ENCODE measurements at regions not wholly inside any gene's neighbourhood (a gene's known extent, or its start where the extent isn't known, plus 50 kb on each side); places are given as distances from the start of the nearest gene placed in this dataset.
"Not testable (repeated sequence)": the region's sequence is repeated elsewhere in the genome, so short reads cannot be mapped to it uniquely, and the experiment has no call there.

DNA sequence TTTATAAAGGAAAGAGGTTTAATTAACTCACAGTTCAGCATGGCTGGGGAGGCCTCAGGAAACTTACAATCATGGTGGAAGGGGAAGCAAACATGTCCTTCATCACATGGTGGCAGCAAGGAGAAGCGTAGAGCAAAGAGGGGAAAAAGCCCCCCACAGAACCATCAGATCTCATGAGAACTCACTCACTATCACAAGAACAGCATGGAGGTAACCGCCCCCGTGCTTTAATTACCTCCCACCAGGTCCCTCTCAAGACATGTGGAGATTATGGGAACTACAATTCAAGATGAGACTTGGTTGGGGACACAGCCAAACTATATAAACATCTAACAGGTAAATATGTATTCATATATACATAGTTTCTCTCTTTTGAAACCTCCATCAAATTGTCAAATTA is 926.4 kb downstream of the NR2F1-AS1 start:
- not testable (repeated sequence) for H3K4me1 ChIP-seq (ENCODE audit: control insufficient read depth, insufficient read depth, low read length, unreplicated experiment); H2AFZ ChIP-seq (ENCODE audit: low read length, unreplicated experiment); H3K79me2 ChIP-seq (ENCODE audit: control insufficient read depth, insufficient read depth, low read length, unreplicated experiment); H3K4me3 ChIP-seq (ENCODE audit: low read depth, low read length); H3K36me3 ChIP-seq (ENCODE audit: insufficient read depth, low read length); H3K27ac ChIP-seq (ENCODE audit: low read depth, low read length); H3K27me3 ChIP-seq (ENCODE audit: insufficient read depth, low read length)

DNA sequence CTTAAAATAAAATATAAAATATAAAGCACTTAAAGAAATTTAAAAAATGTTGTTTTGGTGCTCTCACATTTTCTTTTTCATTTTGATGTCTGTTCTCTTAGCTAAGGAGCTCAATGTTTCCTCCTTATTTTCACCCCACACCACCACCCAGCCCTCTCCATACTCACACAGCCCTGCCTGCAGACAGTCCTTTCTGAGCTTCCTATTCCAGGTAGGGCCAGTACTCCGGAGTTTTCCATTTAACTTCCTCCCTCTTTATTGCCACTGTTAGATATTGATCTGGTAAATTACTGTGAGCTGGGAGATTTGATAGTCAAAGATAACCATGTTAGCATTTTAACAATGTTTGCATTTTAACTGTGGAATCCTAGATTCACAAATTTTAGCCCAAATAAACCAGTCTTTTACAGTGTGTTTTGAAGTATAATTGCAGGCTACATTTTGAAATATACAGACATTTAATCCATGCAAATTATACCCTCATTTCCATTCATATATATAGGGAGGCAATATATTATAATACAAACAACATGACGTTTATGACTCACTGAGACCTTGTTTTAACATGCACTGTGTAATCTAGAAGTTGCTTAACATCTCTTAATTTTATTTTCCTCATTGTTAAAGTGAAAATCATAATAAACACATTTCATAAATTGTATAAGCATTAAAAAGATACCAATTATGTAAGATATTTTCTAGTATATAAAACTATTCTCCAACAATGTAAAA is 927.1 kb downstream of the NR2F1-AS1 start:
- no peaks in the 10 kb centered on the region for H3K4me1 ChIP-seq (ENCODE audit: control insufficient read depth, insufficient read depth, low read length, unreplicated experiment)
- H3K4me3 ChIP-seq (ENCODE audit: low read depth, low read length): no peak overlapping the region
- H3K36me3 ChIP-seq (ENCODE audit: insufficient read depth, low read length): no peaks in the 10 kb centered on the region
- no peaks in the 10 kb centered on the region for H3K27me3 ChIP-seq (ENCODE audit: insufficient read depth, low read length)
- no peak overlapping the region for H3K27ac ChIP-seq (ENCODE audit: low read depth, low read length)
- peak overlapping the region; percentile 53 for H2AFZ ChIP-seq (ENCODE audit: low read length, unreplicated experiment)
- H3K79me2 ChIP-seq (ENCODE audit: control insufficient read depth, insufficient read depth, low read length, unreplicated experiment): no peaks in the 10 kb centered on the region

DNA sequence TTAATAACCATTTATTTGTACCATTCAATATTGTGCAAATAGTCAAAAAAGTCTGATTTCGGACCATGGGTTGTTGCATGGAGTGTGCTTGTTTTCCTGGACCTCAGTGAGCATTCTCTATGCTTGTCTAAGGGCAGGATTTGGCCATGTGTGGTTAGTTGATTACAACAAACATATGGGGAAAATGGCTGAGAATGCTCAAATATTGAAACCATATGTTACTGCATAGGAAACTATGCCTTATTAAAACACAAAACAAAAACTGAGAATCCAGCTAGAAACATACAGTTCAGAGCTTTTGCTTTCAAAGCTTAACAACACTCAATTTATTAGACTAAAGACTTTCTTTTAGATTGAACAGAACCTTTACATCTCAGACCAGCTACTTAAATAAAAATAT is 928.3 kb downstream of the NR2F1-AS1 start:
- H3K27me3 ChIP-seq (ENCODE audit: insufficient read depth, low read length): no peaks in the 10 kb centered on the region
- H3K27ac ChIP-seq (ENCODE audit: low read depth, low read length): no peak overlapping the region
- H2AFZ ChIP-seq (ENCODE audit: low read length, unreplicated experiment): no peak overlapping the region
- H3K4me1 ChIP-seq (ENCODE audit: control insufficient read depth, insufficient read depth, low read length, unreplicated experiment): no peaks in the 10 kb centered on the region
- no peaks in the 10 kb centered on the region for H3K79me2 ChIP-seq (ENCODE audit: control insufficient read depth, insufficient read depth, low read length, unreplicated experiment)
- no peak overlapping the region for H3K4me3 ChIP-seq (ENCODE audit: low read depth, low read length)
- no peaks in the 10 kb centered on the region for H3K36me3 ChIP-seq (ENCODE audit: insufficient read depth, low read length)

DNA sequence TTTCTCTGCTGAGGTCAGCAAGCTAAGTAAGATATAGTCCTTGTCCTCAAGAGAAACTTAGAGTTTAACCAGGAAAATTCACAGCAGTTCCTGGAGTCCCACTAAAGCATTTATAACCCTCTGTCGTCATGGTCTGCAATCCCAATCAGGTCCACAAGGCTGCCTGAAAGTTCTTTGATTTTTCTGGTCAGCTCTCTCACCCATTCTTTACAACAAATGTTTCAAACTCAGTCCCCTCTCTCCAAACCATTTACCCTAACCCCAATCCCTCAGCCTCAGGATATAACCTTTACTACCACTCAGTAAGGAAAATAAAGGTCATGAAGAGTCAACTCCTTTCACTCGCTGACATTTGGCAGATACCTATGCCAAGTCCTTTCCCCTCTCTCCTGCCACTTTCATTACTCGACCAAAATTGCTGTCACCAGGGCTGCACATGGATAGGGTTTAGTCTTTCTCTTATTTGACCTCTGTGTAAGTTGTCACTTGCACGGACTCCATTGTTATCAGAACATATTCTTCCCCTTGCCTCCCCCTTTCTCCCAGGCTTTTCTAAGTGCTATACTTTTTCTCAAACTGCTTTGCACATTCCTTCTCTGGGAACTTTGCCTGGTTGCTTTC is 936.6 kb downstream of the NR2F1-AS1 start:
- peak overlapping the region; percentile 3 for H2AFZ ChIP-seq (ENCODE audit: low read length, unreplicated experiment)

DNA sequence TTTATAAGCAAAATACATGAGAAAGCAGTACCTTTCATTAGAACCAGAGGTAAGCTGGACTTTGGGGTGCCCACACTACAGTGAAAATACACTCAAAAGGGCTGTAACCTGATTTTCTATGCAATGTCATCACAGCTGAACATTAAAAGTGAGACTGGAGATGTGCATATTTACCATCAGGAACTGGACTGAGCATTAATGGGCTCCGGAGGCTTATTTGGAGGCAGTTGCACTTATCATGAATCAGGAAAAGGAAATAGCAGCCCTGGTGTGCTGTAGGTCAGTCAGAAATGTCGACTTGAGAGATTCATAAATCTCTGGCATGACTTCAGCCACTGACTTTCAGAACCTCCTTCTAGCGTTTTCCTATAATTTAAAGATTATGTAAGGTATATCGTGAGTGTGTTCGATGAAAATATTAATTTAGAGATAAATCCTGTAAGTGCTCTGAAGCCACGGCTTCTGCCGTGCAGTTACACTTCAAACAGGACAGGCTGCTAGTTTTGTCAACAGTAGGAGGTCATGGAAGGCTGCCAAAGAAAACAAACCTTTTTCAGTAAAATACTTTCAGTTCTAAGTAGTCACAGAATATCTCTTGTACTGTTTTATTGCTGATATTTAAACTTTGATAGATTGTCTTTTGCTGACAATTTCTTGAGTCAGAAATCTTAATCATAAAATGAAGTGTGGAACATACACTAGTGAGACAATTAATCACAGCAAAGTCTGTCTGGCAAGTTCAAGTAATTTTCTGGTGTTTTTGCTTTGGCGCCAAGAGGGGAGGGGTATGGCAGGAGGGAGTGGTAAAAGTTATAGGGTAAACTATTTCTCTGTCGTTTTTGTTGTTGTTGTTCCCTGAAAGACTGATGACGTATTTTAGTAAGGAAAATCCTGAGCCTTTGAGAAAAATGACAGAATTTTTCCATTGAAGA is 939.7 kb downstream of the NR2F1-AS1 start:
- peak overlapping the region; percentile 77 for H3K4me3 ChIP-seq (ENCODE audit: low read depth, low read length)
- peak overlapping the region; percentile 81 for H3K27ac ChIP-seq (ENCODE audit: low read depth, low read length)
- no peaks in the 10 kb centered on the region for H3K27me3 ChIP-seq (ENCODE audit: insufficient read depth, low read length)
- H3K79me2 ChIP-seq (ENCODE audit: control insufficient read depth, insufficient read depth, low read length, unreplicated experiment): no peaks in the 10 kb centered on the region
- H2AFZ ChIP-seq (ENCODE audit: low read length, unreplicated experiment): peak overlapping the region; percentile 93
- H3K4me1 ChIP-seq (ENCODE audit: control insufficient read depth, insufficient read depth, low read length, unreplicated experiment): peaks cover 19% of the 10 kb centered on the region
- no peaks in the 10 kb centered on the region for H3K36me3 ChIP-seq (ENCODE audit: insufficient read depth, low read length)

More for the DNA sequence above, 936.6 kb downstream of the NR2F1-AS1 start:
- Histone ChIP-seq H3K79me2 (ENCODE audit: control insufficient read depth, insufficient read depth, low read length, unreplicated experiment) (no peaks in the 10 kb centered on the region), H3K4me3 (ENCODE audit: low read depth, low read length) (no peak overlapping the region), H3K27me3 (ENCODE audit: insufficient read depth, low read length) (no peaks in the 10 kb centered on the region), H3K36me3 (ENCODE audit: insufficient read depth, low read length) (no peaks in the 10 kb centered on the region), H3K4me1 (ENCODE audit: control insufficient read depth, insufficient read depth, low read length, unreplicated experiment) (peaks cover 19% of the 10 kb centered on the region), H3K27ac (ENCODE audit: low read depth, low read length) (no peak overlapping the region)

DNA sequence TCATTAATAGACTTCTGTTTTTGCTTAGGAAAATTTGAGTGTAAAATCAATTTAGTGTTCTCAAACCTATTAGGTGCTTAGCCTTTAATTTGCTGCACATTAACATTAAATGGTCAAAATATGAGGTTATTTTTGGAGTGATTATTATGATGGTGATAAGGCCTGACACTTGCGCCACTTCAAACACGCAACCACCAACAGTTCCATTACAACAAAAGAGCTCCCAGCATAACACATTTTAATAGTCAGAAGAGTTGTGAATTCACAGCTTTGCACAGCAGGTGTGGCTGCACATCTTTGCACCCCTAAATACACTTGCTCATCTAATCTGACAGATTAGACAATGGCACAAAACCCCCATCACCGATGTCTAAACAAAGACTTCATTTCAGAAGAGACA is 940.7 kb downstream of the NR2F1-AS1 start:
- no peak overlapping the region for H3K4me3 ChIP-seq (ENCODE audit: low read depth, low read length)
- peaks cover 19% of the 10 kb centered on the region for H3K4me1 ChIP-seq (ENCODE audit: control insufficient read depth, insufficient read depth, low read length, unreplicated experiment)
- no peaks in the 10 kb centered on the region for H3K27me3 ChIP-seq (ENCODE audit: insufficient read depth, low read length)
- peak overlapping the region; percentile 93 for H2AFZ ChIP-seq (ENCODE audit: low read length, unreplicated experiment)
- H3K79me2 ChIP-seq (ENCODE audit: control insufficient read depth, insufficient read depth, low read length, unreplicated experiment): no peaks in the 10 kb centered on the region
- H3K27ac ChIP-seq (ENCODE audit: low read depth, low read length): peak overlapping the region; percentile 81; the same call in 1 of the 2 replicates
- no peaks in the 10 kb centered on the region for H3K36me3 ChIP-seq (ENCODE audit: insufficient read depth, low read length)

DNA sequence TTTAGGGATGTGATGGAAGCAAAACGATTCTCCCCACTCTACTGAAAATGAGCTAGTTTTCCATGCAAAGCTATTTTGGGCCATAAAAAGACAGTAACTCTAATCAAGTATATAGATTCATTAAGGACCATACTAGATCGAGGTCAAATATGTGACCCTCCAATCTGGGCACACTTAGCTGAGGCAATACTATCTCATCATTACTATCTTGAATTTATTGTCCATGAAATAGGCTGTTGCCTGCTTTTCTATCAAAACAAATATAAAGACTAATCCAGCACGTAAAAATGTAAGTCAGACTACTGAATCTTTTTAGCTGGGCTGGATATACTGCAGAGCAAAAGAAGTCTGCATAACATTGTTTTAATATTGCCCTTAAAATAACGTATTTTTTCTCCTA is 943.1 kb downstream of the NR2F1-AS1 start:
- Histone ChIP-seq H3K79me2 (ENCODE audit: control insufficient read depth, insufficient read depth, low read length, unreplicated experiment) (no peaks in the 10 kb centered on the region), H2AFZ (ENCODE audit: low read length, unreplicated experiment) (no peak overlapping the region), H3K4me1 (ENCODE audit: control insufficient read depth, insufficient read depth, low read length, unreplicated experiment) (peaks cover 19% of the 10 kb centered on the region)

DNA sequence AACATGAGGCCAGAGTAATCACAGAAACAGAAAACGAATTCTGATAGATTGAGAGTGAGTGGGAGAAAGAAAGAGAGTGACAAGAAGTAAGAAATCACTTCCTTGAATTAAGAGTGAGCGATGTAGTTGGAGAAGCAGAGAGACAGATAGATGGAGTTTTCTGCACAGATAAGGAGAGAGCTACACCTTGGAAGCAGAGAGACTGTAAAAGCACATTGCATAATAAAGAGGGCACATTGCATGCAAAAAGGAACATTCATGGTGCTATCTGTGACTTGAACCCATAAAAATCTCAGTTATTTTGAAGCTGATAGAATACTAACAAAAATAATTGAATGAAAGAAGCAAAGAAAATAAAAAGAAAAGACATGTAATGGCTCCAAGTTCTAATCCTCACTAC is 943.8 kb downstream of the NR2F1-AS1 start:
- H3K79me2 ChIP-seq (ENCODE audit: control insufficient read depth, insufficient read depth, low read length, unreplicated experiment): no peaks in the 10 kb centered on the region
- no peaks in the 10 kb centered on the region for H3K36me3 ChIP-seq (ENCODE audit: insufficient read depth, low read length)
- H3K27ac ChIP-seq (ENCODE audit: low read depth, low read length): no peak overlapping the region
- no peak overlapping the region for H2AFZ ChIP-seq (ENCODE audit: low read length, unreplicated experiment)
- no peaks in the 10 kb centered on the region for H3K27me3 ChIP-seq (ENCODE audit: insufficient read depth, low read length)
- no peak overlapping the region for H3K4me3 ChIP-seq (ENCODE audit: low read depth, low read length)
- peaks cover 19% of the 10 kb centered on the region for H3K4me1 ChIP-seq (ENCODE audit: control insufficient read depth, insufficient read depth, low read length, unreplicated experiment)

More for the DNA sequence above, 943.1 kb downstream of the NR2F1-AS1 start:
- no peaks in the 10 kb centered on the region for H3K36me3 ChIP-seq (ENCODE audit: insufficient read depth, low read length)
- H3K4me3 ChIP-seq (ENCODE audit: low read depth, low read length): no peak overlapping the region
- no peak overlapping the region for H3K27ac ChIP-seq (ENCODE audit: low read depth, low read length)
- no peaks in the 10 kb centered on the region for H3K27me3 ChIP-seq (ENCODE audit: insufficient read depth, low read length)

DNA sequence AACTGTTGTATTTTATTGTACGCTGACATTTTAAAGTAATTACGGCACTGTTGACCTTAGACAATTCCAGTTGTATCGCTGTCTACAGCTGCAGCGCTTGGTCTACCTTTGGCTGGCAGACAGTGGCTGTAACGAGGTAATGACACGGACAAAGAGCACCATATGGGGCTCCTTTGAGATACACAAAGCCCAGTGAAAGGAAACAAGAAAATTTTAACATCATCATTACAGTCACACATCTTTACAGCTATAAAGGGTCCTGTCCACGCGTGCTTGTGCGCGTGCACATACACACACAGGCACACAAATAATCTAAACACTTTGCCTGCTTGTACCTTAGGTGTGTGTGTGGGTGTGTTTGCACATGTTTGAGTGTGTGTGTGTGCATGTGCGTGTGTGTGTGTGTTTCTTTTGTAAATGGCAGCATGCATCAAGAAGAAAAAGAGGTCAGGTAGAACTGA is 946.0 kb downstream of the NR2F1-AS1 start:
- H3K36me3 ChIP-seq (ENCODE audit: insufficient read depth, low read length): no peaks in the 10 kb centered on the region
- H2AFZ ChIP-seq (ENCODE audit: low read length, unreplicated experiment): no peak overlapping the region
- H3K4me1 ChIP-seq (ENCODE audit: control insufficient read depth, insufficient read depth, low read length, unreplicated experiment): peaks cover 2% of the 10 kb centered on the region
- H3K27me3 ChIP-seq (ENCODE audit: insufficient read depth, low read length): no peaks in the 10 kb centered on the region
- H3K27ac ChIP-seq (ENCODE audit: low read depth, low read length): no peak overlapping the region
- H3K4me3 ChIP-seq (ENCODE audit: low read depth, low read length): no peak overlapping the region
- no peaks in the 10 kb centered on the region for H3K79me2 ChIP-seq (ENCODE audit: control insufficient read depth, insufficient read depth, low read length, unreplicated experiment)

DNA sequence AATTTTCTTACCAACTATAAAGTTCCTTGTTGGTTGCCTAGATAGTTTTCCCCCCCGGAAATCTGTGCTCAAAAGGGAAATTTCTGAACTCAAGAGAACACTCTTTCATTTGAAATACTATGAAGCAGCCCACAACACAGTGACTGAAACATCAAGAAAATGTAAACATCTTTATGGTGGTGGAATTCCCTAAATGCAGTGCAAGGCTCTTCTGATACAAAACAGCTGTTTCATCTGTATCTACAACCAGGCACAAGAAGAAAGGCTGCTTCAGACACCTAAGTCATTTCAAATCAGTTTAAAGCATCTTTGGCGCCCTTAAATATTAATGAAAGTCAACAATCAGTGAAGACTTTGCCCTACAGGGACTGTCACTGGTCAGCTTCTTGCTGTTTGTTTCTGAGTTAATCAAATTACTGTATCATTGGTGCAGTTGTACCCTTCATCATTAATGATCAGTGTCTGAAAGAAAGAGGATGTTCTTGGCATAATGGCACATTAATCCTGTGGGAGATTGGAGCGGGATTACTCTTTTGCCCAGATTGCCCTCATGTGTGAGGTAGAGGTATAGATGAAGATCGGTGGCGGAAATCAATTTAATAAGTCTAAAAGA is 947.0 kb downstream of the NR2F1-AS1 start:
- Histone ChIP-seq H2AFZ (ENCODE audit: low read length, unreplicated experiment) (no peak overlapping the region), H3K27me3 (ENCODE audit: insufficient read depth, low read length) (no peaks in the 10 kb centered on the region), H3K36me3 (ENCODE audit: insufficient read depth, low read length) (no peaks in the 10 kb centered on the region), H3K4me1 (ENCODE audit: control insufficient read depth, insufficient read depth, low read length, unreplicated experiment) (no peaks in the 10 kb centered on the region), H3K79me2 (ENCODE audit: control insufficient read depth, insufficient read depth, low read length, unreplicated experiment) (no peaks in the 10 kb centered on the region), H3K27ac (ENCODE audit: low read depth, low read length) (no peak overlapping the region), H3K4me3 (ENCODE audit: low read depth, low read length) (no peak overlapping the region)
